GM19240 (cell line): ENCODE measurements at regions not wholly inside any gene's neighbourhood (a gene's known extent, or its start where the extent isn't known, plus 50 kb on each side); places are given as distances from the start of the nearest gene placed in this dataset.

Experiments
- DNase-seq: peaks from one replicate; pipeline ENCODE4 v3.0.0; 2011; ENCODE audit warnings: low spot score; ENCODE audit not compliant: insufficient read length

- no peak for DNase-seq
These were observed 59.2 kb upstream of the NKX1-1 start for GRCh38 chr4:1465173-1466033.

GRCh38 chr4:1464581-1465171, 58.4 kb upstream of the NKX1-1 start:
- no peak for DNase-seq

GRCh38 chr4:1463927-1464540, 57.8 kb upstream of the NKX1-1 start:
- no peak for DNase-seq

GRCh38 chr4:1463088-1463926, 57.1 kb upstream of the NKX1-1 start:
- no peak for DNase-seq

- no peak for DNase-seq
These were observed 56.5 kb upstream of the NKX1-1 start for GRCh38 chr4:1462768-1463075.

GRCh38 chr4:1462009-1462767, 55.9 kb upstream of the NKX1-1 start:
- no peak for DNase-seq

- no peak for DNase-seq
These were observed 55.0 kb upstream of the NKX1-1 start for GRCh38 chr4:1460967-1461868.

GRCh38 chr4:1459722-1460511, 53.7 kb upstream of the NKX1-1 start:
- no peak for DNase-seq

- DNase-seq: no peak
These were observed 53.0 kb upstream of the NKX1-1 start for GRCh38 chr4:1459081-1459721.

GRCh38 chr4:1458581-1458980, 52.3 kb upstream of the NKX1-1 start:
- DNase-seq: no peak
